ENCODE measurements at regions not wholly inside any gene's neighbourhood (a gene's known extent, or its start where the extent isn't known, plus 50 kb on each side); places are given as distances from the start of the nearest gene placed in this dataset.
A peak's percentile ranks its signal among the peaks of the same experiment; 100 is the strongest.
"Not testable (repeated sequence)": the region's sequence is repeated elsewhere in the genome, so short reads cannot be mapped to it uniquely, and the experiment has no call there.

DNA sequence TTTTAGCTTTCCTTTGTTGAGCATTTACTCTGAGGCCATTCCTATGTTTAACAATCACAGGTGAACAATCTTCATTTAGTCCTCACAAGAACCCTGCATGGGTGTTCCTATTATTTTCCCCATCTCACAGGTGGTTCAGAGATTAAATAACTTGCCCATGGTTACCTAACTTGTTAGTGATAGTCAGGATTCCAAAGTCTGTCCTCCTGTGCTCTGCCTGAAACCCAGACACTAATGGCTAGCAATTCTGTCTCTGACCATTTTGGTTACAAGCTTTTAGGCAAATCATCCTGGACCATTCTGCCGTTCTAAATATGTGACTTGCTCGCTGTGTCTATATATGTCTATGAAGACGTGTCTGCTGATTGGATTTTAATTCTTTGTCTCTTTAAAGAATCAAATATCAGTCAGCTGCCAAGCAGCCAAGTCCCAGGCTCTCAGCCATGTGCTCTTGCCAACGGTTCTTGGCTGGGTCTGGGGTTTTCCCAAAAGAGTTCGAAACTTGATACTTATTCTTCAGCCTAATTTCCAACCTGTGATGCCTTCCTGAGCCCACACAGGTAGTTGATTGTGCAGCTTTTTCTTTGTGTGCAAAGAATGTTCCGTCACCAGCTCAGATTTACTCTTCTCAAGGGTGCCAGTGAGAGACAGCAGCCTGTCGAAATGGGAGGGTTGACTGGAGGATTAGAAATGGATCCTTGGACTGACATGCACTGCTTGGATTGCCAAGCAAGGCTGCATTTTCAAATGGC is 121.7 kb downstream of the NREP start:
- no peak for DNase-seq (ENCODE audit: low read depth)

DNA sequence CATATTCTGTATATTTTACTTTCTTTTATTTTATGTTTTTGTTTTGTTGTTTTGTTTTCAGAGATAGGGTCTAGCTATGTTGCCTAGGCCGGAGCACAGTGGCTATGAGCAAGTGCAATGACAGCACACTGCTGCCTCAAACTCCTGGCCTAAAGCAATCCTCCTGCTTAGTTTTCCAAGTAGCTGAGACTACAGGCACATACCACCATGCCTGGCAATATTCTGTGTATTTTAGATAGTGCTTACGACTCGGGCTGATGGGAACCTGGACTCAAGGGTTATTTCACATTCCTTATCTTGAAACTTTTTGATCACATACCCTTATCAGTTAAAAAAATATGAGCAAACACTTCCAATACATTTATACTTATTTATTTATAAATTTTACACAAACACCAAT is 119.0 kb upstream of the STARD4 start:
- no peak for DNase-seq (ENCODE audit: low read depth)

DNA sequence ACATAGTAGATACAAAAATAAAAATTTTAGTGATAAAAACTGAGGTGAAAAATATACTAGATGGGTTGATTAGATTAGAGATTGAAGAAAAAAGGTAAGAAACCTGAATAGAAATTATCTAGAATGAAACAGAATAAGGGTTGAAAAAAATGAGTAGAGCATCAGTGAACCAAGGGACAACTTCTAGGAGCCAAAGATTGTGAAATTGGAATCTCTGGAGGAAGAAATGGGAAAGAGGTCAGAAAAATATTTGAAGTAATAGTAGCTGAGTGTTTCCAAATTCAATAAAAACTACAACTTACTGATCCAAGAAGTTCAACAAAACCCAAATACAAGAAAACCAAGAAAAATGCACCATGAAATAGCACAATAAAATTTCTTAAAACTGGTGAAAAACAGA is 116.6 kb upstream of the STARD4 start:
- DNase-seq (ENCODE audit: low read depth): peak; percentile 25

DNA sequence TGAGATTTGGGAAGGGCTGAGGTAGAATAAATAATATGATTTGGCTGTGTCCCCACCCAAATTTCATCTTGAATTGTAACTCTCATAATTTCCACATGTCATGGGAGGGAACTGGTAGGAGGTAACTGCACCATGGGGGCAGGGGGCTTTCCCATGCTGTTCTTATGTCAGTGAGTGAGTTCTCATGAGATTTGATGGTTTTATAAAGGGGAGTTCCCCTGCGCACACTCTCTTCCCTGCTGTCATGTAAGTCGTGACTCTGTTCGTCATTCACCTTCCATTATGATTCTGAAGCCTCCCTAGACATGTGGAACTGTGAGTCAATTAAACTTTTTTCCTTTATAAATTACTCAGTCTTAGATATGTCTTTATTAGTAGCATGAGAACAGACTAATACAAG is 115.5 kb upstream of the STARD4 start:
- DNase-seq (ENCODE audit: low read depth): no peak

DNA sequence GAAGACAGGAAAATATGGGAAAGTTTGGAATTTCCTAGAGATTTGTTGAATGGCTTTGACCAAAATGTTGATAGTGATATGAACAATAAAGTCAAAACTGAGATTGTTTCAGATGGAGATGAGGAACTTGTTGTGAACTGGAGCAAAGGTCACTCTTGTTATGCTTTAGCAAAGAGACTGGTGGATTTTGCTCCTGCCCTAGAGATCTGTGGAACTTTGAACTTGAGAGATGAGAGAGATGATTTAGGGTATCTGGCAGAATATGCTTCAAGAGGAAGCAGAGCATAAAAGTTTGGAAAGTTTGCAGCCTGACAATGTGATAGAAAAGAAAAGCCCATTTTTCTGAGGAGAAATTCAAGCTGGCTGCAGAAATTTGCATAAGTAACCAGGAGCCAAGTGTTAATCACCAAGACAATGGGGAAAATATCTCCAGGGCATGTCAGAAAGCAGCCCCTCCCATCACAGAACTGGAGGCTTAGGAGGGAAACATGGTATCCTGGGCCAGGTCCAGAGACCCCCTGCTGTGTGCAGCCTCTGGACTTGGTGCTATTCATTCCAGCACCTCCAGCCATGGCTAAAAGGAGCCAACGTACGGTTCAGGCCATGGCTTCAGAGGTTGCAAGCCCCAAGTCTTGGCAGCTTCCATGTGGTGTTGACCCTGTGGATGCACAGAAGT is 114.3 kb upstream of the STARD4 start:
- no peak for DNase-seq (ENCODE audit: low read depth)

DNA sequence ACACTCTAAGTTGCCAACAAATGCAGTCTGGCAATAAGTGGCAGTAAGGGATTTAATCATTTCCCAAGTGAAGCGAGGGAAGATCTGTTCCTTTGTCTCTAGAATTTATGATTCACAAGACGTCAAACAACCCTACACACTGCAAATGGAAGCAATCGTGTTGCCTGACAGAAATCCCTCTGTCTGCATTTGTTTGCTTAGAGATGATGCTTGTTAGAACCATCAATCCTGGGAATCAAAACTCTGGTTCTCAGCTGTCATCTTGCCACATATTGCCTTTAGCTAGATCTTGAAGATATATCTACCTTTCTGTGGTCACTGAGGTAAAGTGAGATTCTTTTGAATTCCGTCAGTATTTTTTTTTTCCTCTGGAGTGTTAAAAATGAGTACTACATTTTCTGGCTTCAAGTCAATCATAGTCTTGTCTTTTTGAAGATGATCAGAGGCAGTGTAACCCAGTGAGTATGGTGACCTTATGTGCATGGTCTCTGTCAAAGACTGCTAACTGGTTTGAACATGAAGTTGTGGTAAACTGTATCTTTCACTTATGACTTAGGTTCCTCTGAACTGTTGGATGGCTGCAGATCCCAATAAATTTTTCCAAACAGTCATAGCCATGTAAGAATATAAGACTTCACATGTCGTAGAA is 106.4 kb upstream of the STARD4 start:
- no peak for DNase-seq (ENCODE audit: low read depth)

DNA sequence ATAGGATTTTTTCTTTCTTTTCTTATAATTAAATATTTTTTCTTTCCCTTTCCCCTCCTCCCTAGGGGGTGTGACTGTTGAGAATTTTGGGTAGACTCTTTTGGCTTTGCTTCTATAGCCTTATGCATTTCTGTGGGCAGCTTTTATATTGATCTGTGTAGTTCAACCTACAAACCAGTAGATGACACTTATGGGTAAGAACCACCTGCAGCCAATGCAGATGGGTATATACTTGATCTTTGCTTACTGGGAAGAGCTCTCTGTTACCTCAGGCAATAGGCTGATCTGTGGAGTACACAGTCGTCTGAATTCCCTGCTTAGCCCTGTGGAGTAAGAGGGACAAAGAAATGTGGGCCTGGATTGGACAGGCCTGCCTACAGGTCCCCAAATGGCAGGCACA is 102.7 kb upstream of the STARD4 start:
- no peak for DNase-seq (ENCODE audit: low read depth)

DNA sequence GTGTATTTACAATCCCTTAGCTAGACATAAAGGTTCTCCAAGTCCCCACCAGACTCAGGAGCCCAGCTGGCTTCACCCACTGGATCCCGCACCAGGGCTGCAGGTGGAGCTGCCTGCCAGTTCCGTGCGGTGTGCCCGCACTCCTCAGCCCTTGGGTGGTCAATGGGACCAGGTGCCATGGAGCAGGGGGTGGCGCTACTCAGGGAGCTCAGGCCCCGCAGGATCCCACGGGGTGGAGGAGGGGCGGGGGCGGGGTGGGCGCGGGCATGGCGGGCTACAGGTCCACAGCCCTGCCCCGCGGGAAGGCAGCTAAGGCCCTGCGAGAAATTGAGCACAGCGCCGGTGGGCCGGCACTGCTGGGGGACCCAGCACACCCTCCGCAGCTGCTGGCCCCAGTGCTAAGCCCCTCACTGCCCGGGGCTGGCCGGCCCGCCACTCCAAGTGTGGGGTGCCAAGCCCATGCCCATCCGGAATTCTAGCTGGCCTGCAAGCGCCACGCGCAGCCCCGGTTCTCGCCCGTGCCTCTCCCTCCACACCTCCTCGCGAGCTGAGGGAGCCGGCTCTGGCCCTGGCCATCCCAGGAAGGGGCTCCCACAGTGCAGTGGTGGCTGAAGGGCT is 99.8 kb upstream of the STARD4 start:
- DNase-seq (ENCODE audit: low read depth): not testable (repeated sequence)

DNA sequence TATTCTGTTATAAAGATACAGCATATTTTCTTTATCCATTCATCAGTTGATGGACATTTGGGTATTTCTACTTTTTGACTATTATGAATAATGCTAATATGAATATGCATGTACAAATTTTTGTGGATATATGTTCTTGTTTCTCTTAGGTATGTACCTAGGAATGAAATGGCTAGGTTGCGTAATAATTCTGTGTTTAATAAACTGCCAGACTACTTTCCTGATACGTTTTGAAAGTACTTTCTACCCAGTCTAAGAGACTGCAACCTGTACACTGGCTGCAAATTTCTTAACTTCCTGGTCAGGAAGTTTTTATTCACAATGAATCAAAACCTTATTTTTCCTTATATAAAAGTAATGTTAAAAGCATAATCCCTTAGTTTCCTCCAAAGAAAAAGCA is 93.9 kb upstream of the STARD4 start:
- DNase-seq (ENCODE audit: low read depth): no peak

DNA sequence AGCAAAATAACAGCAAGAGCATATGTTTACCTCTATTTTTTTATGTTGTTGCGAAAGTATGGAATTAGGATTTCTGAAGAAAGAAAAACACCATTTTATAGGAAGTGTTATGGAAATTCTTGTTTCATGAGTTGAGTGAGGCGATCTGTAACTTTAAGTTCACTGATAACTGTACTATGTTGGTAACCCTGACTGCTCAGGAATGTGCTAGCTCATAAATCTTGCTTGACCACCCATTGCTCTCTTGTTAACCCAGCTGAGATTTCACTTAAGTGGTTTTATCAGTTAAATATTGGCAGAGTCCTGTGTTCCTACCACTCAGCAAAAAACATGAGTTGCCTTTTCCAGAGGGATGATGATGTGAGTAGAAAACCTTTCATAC is 91.1 kb upstream of the STARD4 start:
- peak; percentile 73 for DNase-seq (ENCODE audit: low read depth)

DNA sequence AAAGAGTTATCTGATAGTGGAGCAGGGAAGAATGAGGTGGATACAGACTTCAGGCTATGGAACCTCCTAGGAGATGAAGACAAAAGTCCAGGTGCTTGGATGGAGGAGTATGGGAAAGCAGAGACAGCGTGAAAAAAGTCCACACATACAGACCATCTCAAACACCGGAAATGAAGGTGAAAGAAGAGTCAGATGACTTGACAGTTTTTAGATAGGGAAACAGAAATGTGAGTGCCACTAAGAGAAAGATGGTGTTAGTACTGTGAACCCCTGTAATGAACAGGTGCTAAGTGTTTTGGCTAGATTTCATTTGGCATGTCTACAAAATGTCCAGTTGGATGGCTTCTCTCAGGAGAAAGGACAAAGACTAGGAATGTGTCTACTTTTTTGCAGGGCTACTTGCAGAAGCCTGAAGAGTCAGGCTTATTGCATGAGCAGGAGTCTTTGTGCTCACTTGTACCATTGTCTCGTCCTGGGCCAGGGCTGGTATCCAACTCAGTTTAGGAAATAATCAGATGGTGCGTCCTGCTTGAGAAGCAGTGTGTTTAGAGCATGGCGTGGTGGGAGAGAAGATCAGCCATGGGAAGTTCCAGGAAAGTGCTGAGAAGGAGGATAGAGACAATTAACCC is 90.6 kb upstream of the STARD4 start:
- no peak for DNase-seq (ENCODE audit: low read depth)

DNA sequence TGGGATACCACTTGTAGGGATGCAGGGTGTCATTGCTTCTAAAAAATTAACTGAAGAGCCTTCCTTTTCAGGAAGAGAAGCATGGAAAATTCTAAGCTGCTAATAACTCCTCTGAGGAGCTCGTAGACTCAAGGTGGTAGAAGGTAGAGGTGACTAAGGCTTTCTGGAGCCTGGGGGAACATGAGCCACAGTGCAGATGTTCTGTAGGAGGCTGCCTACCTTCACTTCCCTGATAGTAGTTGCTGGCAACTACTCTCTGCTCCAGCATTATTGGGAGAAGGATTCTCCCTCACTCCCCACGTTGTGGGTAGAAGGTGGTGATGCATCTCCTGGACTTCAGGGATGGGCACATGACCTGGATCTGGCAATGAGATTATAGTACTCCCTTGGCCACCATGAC is 86.7 kb upstream of the STARD4 start:
- DNase-seq (ENCODE audit: low read depth): no peak

DNA sequence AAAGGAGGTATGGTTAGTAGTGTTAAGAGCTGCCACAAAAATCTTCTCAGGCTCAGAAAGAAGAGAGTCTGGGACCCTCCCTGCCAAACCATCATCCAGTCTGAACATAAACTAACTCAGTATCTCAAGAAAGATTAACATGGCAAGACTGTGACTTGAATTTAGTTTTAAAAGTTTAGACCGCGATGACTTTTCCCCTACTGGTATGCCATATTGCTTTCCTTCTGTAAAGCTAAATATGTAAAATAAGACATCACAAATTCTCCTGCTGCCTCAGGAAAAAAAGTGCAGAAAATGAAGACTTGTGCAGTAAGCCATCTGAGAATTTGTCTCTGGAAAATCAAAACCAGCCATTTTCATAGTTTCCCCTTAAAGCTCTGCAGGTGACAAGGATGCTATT is 85.2 kb upstream of the STARD4 start:
- no peak for DNase-seq (ENCODE audit: low read depth)

DNA sequence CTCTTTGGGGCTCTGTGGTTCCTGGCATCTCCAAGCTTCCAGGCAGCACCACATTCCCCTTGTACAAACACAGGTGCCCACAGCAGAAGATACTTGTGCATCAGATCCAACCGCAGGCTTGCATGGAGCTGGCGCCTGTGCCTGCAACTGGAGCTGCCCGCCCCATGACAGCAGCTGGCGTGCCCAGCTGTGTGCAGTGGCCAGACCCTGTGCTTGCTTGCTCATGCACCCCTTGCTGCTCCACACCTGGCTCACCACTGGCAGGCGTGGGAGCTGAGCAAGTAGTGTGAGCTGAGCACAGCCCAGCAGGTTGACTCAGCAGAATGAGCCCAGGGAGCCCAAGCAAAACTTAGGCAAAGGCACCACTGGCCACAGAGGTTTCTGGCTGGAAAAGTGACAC is 84.4 kb upstream of the STARD4 start:
- no peak for DNase-seq (ENCODE audit: low read depth)

DNA sequence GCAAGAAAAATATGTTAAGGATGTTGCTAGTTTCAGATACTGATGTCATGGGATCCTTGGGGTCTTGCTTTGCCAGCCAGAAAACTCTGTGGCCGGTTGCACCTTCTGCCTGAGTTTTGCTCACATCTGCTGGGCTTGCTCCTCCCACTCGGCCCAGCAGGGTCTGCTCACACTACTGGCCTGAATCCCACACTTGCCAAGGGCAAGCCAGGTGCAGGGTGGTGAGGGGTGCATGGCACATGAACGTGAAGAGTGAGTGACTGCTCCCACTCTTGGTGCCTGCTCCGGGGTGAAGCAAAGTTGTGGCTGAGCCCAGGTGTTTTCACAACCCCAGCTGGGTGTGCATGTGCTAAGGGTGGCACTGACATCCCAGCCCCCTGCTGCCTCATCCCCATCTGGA is 83.1 kb upstream of the STARD4 start:
- no peak for DNase-seq (ENCODE audit: low read depth)

DNA sequence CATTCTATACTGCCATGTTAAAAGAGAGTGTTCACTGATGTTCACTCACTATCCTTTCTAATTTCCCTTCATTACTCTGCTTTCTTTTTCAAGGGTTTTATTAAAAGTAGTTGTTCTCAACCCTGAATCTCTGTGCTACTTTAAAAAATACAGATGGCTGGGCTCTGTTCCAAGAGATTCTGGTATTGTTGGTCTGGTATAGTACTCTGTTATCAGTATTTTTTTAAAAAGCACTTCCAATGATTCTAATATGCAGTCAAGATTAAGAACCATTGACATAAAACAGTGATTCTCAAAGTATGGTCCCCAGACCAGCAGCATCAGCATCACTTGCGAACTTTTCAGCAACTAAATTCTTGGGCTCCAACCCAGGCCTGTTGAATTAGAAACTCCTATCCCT is 77.0 kb upstream of the STARD4 start:
- DNase-seq (ENCODE audit: low read depth): no peak

DNA sequence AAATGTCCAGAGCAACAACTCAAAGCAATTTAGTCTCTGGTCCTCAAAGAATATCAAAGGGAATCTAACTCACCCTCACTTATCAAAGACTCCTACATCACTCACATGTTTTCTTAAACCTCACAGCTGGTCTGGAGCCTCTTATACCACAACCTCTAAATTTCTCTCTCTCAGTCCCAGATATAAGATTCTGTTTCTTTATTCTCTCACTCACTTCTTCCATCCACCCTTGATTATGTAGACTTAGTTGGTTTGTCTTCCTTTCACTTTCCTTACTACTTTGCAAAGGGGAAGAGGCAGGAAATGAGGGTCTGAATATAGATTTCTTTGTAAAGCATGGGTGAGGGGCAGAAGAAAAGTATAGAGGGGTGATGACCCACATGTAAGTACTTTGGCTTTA is 75.4 kb upstream of the STARD4 start:
- no peak for DNase-seq (ENCODE audit: low read depth)

DNA sequence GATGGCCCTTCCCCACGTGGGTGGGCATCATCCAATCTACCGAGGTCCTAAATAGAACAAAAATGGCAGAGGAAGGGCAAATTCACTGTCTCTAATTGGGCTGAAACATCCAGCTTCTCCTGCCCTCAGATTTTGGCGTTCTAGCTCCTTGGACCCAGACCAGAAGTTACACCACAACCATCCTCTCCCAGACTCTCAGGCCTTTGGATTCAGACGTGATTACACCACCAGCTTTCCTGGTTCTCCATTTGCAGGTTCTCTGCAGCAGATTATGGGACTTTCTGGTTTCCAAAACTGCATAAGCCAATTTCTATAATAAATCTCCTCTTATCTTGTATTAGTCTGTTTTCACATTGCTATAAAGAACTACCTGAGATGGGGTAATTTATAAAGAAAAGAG is 73.6 kb upstream of the STARD4 start:
- DNase-seq (ENCODE audit: low read depth): no peak

DNA sequence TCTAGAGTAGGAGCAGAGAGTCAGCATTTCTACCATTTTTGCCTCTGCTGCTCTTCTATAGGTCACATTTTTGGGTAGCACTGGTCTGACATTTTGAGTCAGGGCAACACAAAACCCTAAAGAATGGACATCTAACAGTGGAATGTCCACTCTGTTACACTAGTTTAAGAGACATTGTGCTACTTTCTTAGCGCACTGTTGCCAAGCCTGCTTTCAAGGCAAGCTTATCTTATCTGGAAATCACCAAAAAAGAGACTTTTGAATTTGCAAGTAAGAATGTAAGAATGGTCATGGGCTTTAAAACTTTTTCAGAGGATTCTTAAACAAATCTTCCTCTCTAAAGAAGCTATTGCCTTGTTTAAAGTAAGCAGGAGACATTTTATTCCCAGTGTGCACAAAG is 73.0 kb upstream of the STARD4 start:
- peak; percentile 14 for DNase-seq (ENCODE audit: low read depth)

DNA sequence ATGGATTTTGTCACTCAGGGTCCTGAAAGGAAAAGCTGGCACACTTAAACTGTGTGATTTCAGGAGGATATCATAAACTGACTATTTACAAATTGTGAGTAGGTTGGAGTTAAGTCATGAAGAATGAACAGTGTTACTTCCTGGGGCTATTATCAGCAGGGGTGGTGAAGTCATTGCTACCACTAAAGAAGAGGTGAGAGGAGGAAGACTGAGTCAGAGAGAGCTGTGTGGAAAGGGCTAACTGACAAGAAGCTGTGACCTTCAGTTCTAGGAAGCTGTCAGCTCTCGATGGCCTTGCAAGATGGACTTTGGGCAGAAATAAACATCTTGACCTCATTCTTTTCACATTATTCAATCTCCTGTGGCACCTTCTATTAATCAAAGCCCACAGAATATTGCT is 72.3 kb upstream of the STARD4 start:
- DNase-seq (ENCODE audit: low read depth): peak; percentile 80

DNA sequence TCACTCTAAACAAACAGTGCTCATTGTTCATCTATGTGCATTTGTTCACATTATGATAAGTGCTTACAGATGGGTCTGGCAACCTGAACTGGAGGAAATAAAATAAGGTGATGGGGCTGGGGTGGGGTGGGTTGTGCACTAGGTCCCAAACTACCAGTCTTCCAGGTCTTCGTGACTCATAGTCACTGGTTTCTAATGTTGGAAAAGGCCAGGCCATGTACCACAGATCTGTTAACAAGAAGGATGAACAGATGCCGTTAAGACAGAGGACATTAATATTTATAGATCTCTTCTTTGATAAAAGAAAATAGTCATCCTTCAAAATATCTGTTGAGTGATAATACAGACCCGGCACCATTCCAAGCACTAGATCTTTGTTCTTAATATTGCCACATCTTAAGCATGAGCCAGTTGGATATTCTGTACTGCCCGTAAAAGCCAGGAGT is 71.4 kb upstream of the STARD4 start:
- DNase-seq (ENCODE audit: low read depth): peak; percentile 65

DNA sequence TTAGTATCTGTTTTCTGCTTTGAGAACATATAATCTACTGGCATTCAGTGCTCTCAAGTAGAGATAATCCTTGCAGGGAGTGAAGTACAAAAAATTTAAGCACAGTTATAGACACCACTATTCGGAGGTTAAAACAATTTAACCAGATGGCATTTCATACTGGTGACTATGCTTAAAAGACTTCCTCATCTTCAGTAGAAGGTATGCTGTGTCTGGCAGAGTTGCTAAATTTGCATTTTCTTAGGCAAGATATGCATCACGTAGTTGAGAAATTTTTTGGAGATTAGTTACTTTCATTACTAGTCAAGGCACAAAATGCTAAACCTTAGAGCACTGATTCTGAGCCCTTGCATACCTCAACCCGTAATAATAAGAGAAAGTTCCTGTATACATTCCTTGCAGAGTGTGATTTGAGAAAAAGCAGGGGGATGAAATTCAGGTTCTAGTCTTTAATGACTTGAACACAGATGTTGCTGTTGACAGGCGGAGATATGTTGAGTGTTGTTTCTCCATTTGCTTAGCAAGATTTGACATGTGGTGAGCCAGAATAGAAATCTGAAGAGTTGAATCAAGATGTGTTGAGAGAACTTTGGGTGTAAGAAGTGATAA is 70.8 kb upstream of the STARD4 start:
- peak; percentile 94 for DNase-seq (ENCODE audit: low read depth)

Measured in EH (cell line).